ENCODE measurements at regions not wholly inside any gene's neighbourhood (a gene's known extent, or its start where the extent isn't known, plus 50 kb on each side); places are given as distances from the start of the nearest gene placed in this dataset.
A peak's percentile ranks its signal among the peaks of the same experiment; 100 is the strongest.

- H3K36me3 Mint-ChIP-seq (ENCODE audit: low read depth), result no peaks in the 10 kb centered on the region
- no peak for ATAC-seq (replicated peaks)
- no peaks in the 10 kb centered on the region for H3K9me3 Mint-ChIP-seq
- H3K27ac Mint-ChIP-seq, result no peak overlapping the region
- no peaks in the 10 kb centered on the region for H3K4me1 Mint-ChIP-seq
- peaks cover 10% of the 10 kb centered on the region for H3K27me3 Mint-ChIP-seq
- H3K4me3 Mint-ChIP-seq, result no peak overlapping the region
Measured at GRCh38 chr7:155984028-155984580, 171.8 kb upstream of the SHH start.

- no peaks in the 10 kb centered on the region for H3K4me1 Mint-ChIP-seq
- no peaks in the 10 kb centered on the region for H3K9me3 Mint-ChIP-seq
- no peak overlapping the region for H3K27ac Mint-ChIP-seq
- no peaks in the 10 kb centered on the region for H3K36me3 Mint-ChIP-seq (ENCODE audit: low read depth)
- no peak for ATAC-seq (replicated peaks)
- H3K27me3 Mint-ChIP-seq, result peaks cover 10% of the 10 kb centered on the region
- no peak overlapping the region for H3K4me3 Mint-ChIP-seq
Measured at GRCh38 chr7:155983176-155983815, 171.0 kb upstream of the SHH start.

GRCh38 chr7:155981703-155982102 is 169.4 kb upstream of the SHH start:
- Mint-ChIP-seq H3K9me3 (no peaks in the 10 kb centered on the region), H3K36me3 (ENCODE audit: low read depth) (no peaks in the 10 kb centered on the region), H3K4me3 (no peak overlapping the region), H3K27me3 (peaks cover 7% of the 10 kb centered on the region), H3K27ac (no peak overlapping the region), H3K4me1 (no peaks in the 10 kb centered on the region)
- no peak for ATAC-seq (replicated peaks)

GRCh38 chr7:155980841-155981240 is 168.6 kb upstream of the SHH start:
- Mint-ChIP-seq H3K27ac (no peak overlapping the region), H3K4me3 (no peak overlapping the region), H3K9me3 (no peaks in the 10 kb centered on the region), H3K36me3 (ENCODE audit: low read depth) (no peaks in the 10 kb centered on the region), H3K4me1 (no peaks in the 10 kb centered on the region), H3K27me3 (peaks cover 7% of the 10 kb centered on the region)
- ATAC-seq (replicated peaks), result no peak

GRCh38 chr7:155979994-155980393 is 167.7 kb upstream of the SHH start:
- Mint-ChIP-seq H3K4me1 (no peaks in the 10 kb centered on the region), H3K27me3 (peaks cover 10% of the 10 kb centered on the region), H3K27ac (no peak overlapping the region), H3K9me3 (no peaks in the 10 kb centered on the region), H3K4me3 (no peak overlapping the region), H3K36me3 (ENCODE audit: low read depth) (no peaks in the 10 kb centered on the region)
- no peak for ATAC-seq (replicated peaks)

- H3K27ac Mint-ChIP-seq, result no peak overlapping the region
- peaks cover 9% of the 10 kb centered on the region for H3K27me3 Mint-ChIP-seq
- H3K4me1 Mint-ChIP-seq, result no peaks in the 10 kb centered on the region
- no peak overlapping the region for H3K4me3 Mint-ChIP-seq
- no peaks in the 10 kb centered on the region for H3K9me3 Mint-ChIP-seq
- no peaks in the 10 kb centered on the region for H3K36me3 Mint-ChIP-seq (ENCODE audit: low read depth)
- no peak for ATAC-seq (replicated peaks)
Measured at GRCh38 chr7:155979566-155979965, 167.3 kb upstream of the SHH start.

- Mint-ChIP-seq H3K4me1 (no peaks in the 10 kb centered on the region), H3K36me3 (ENCODE audit: low read depth) (no peaks in the 10 kb centered on the region), H3K9me3 (no peaks in the 10 kb centered on the region), H3K4me3 (no peak overlapping the region), H3K27ac (no peak overlapping the region), H3K27me3 (peaks cover 13% of the 10 kb centered on the region)
- ATAC-seq (replicated peaks), result no peak
Measured at GRCh38 chr7:155975490-155975889, 163.2 kb upstream of the SHH start.

- ATAC-seq (replicated peaks), result no peak
- Mint-ChIP-seq H3K27me3 (peaks cover 10% of the 10 kb centered on the region), H3K27ac (no peak overlapping the region), H3K9me3 (no peaks in the 10 kb centered on the region), H3K4me1 (no peaks in the 10 kb centered on the region), H3K36me3 (ENCODE audit: low read depth) (no peaks in the 10 kb centered on the region), H3K4me3 (no peak overlapping the region)
Measured at GRCh38 chr7:155974186-155974897, 162.1 kb upstream of the SHH start.

GRCh38 chr7:155973451-155973997 is 161.3 kb upstream of the SHH start:
- Mint-ChIP-seq H3K9me3 (no peaks in the 10 kb centered on the region), H3K4me1 (no peaks in the 10 kb centered on the region), H3K27me3 (peaks cover 10% of the 10 kb centered on the region), H3K27ac (no peak overlapping the region), H3K4me3 (no peak overlapping the region), H3K36me3 (ENCODE audit: low read depth) (no peaks in the 10 kb centered on the region)
- no peak for ATAC-seq (replicated peaks)

- Mint-ChIP-seq H3K27me3 (peaks cover 10% of the 10 kb centered on the region), H3K4me1 (no peaks in the 10 kb centered on the region), H3K9me3 (no peaks in the 10 kb centered on the region), H3K4me3 (no peak overlapping the region), H3K27ac (no peak overlapping the region), H3K36me3 (ENCODE audit: low read depth) (no peaks in the 10 kb centered on the region)
- ATAC-seq (replicated peaks), result no peak
Measured at GRCh38 chr7:155972651-155973390, 160.6 kb upstream of the SHH start.

- H3K36me3 Mint-ChIP-seq (ENCODE audit: low read depth), result no peaks in the 10 kb centered on the region
- H3K27ac Mint-ChIP-seq, result no peak overlapping the region
- no peaks in the 10 kb centered on the region for H3K4me1 Mint-ChIP-seq
- no peaks in the 10 kb centered on the region for H3K9me3 Mint-ChIP-seq
- no peak for ATAC-seq (replicated peaks)
- no peak overlapping the region for H3K4me3 Mint-ChIP-seq
- H3K27me3 Mint-ChIP-seq, result peaks cover 10% of the 10 kb centered on the region
Measured at GRCh38 chr7:155972247-155972646, 160.0 kb upstream of the SHH start.

- H3K4me3 Mint-ChIP-seq, result no peak overlapping the region
- no peak overlapping the region for H3K27ac Mint-ChIP-seq
- no peaks in the 10 kb centered on the region for H3K4me1 Mint-ChIP-seq
- H3K36me3 Mint-ChIP-seq (ENCODE audit: low read depth), result no peaks in the 10 kb centered on the region
- ATAC-seq (replicated peaks), result no peak
- H3K27me3 Mint-ChIP-seq, result peaks cover 10% of the 10 kb centered on the region
- no peaks in the 10 kb centered on the region for H3K9me3 Mint-ChIP-seq
Measured at GRCh38 chr7:155971180-155971770, 159.0 kb upstream of the SHH start.

GRCh38 chr7:155969192-155969929 is 157.1 kb upstream of the SHH start:
- peaks cover 5% of the 10 kb centered on the region for H3K4me1 Mint-ChIP-seq
- no peaks in the 10 kb centered on the region for H3K36me3 Mint-ChIP-seq (ENCODE audit: low read depth)
- peaks cover 10% of the 10 kb centered on the region for H3K27me3 Mint-ChIP-seq
- H3K27ac Mint-ChIP-seq, result no peak overlapping the region
- H3K4me3 Mint-ChIP-seq, result no peak overlapping the region
- ATAC-seq (replicated peaks), result no peak
- no peaks in the 10 kb centered on the region for H3K9me3 Mint-ChIP-seq

- H3K9me3 Mint-ChIP-seq, result peaks cover 4% of the 10 kb centered on the region
- peaks cover 23% of the 10 kb centered on the region for H3K27me3 Mint-ChIP-seq
- peak; percentile 63 for ATAC-seq (replicated peaks)
- peaks cover 12% of the 10 kb centered on the region for H3K4me1 Mint-ChIP-seq
- no peak overlapping the region for H3K4me3 Mint-ChIP-seq
- H3K36me3 Mint-ChIP-seq (ENCODE audit: low read depth), result no peaks in the 10 kb centered on the region
- no peak overlapping the region for H3K27ac Mint-ChIP-seq
Measured at GRCh38 chr7:155965010-155965409, 152.7 kb upstream of the SHH start.

Measured in activated T-helper 17 cell treated with anti-CD3 and anti-CD28 coated beads, Interleukin-2, amount 50 U/mL, for 72 hours (primary cell).